HepG2 (cell line): ENCODE measurements at regions not wholly inside any gene's neighbourhood (a gene's known extent, or its start where the extent isn't known, plus 50 kb on each side); places are given as distances from the start of the nearest gene placed in this dataset.

Experiments used
- ATAC-seq: fragments of 200-7000 bp; cut with Tn5 transposase; 3 replicates; pipeline ENCODE4 v1.9.1; 2020; ENCODE audit warnings: mild to moderate bottlenecking, moderate library complexity
- BruUV-seq: library from RNA; stranded (reverse); fragments of 400-500 nt; replicated peaks from 2 replicates; lab custom pipeline; 2021; lab: Mats Ljungman, UMichigan
- CTCF ChIA-PET: fragments of 300-600 bp; formaldehyde crosslinking; extraction: SDS; loops from one replicate; lab custom pipeline; 2021; ENCODE audit warnings: low total read pairs, inconsistent platforms, low intra/inter-chr PET ratio; lab: Yijun Ruan, JAX
- POLR2A ChIA-PET: fragments of 350-600 bp; sonication (Branson Sonifier 250); formaldehyde crosslinking; loops from one replicate; lab custom pipeline; 2020; ENCODE audit warnings: antibody characterized with exemption, inconsistent platforms; lab: Yijun Ruan, JAX
- DNase-seq: peaks from one replicate; pipeline ENCODE4 v3.0.0-alpha.2; 2015; ENCODE audit warnings: low spot score
- FAIRE-seq: peaks from 3 replicates; lab custom pipeline; 2011; peaks lifted over from hg19 to GRCh38; lab: Jason Lieb, UNC
- H2AFZ ChIP-seq: one replicate; pipeline ENCODE4 v1.6.1; 2011; ENCODE audit warnings: low read length, inconsistent platforms
- H3K27ac ChIP-seq: fragments of 300-600 bp; 3 replicates; pipeline ENCODE4 v1.8.0; 2011; ENCODE audit warnings: mixed run types, mild to moderate bottlenecking, mixed read lengths, low read length, inconsistent platforms; ENCODE audit not compliant: insufficient read depth; ENCODE audit errors: extremely low read length
- H3K27me3 ChIP-seq, 2 experiments: fragments of 200-600 bp in 1 of 2; 2 replicates in 1 of 2; 3 replicates in 1 of 2; pipeline versions ENCODE4 v1.6.0 to v1.8.0; 2011; ENCODE audit warnings: low read length in 2 of 2, mild to moderate bottlenecking in 2 of 2, moderate library complexity in 2 of 2, inconsistent platforms in 1 of 2; ENCODE audit not compliant: insufficient read depth in 2 of 2, control insufficient read depth in 1 of 2
- H3K36me3 ChIP-seq, 2 experiments: fragments of 200-600 bp in 1 of 2; replicated peaks in 1 of 2; 2 replicates in 1 of 2; 3 replicates in 1 of 2; pipeline versions ENCODE4 v1.5.1 to v1.8.0; 2011; ENCODE audit warnings: low read length in 2 of 2, inconsistent platforms in 1 of 2; ENCODE audit not compliant: insufficient read depth in 2 of 2, control insufficient read depth in 1 of 2
- H3K4me1 ChIP-seq: 2 replicates; pipeline ENCODE4 v1.5.1; 2012; ENCODE audit warnings: low read length, inconsistent platforms; ENCODE audit not compliant: insufficient read depth
- H3K4me2 ChIP-seq: 2 replicates; pipeline ENCODE4 v1.6.0; 2011; ENCODE audit warnings: low read depth, low read length, inconsistent platforms
- H3K4me3 ChIP-seq, 3 experiments: fragments of 200-600 bp in 1 of 3; sonication (generic), shearing (Covaris generic) in 1 of 3; replicated peaks in 1 of 3; 2 replicates each; pipeline ENCODE4 v1.5.1; 2011 to 2016; ENCODE audit warnings: low read length in 3 of 3, inconsistent platforms in 2 of 3, low read depth in 2 of 3, mild to moderate bottlenecking in 2 of 3, control low read depth in 1 of 3, mixed read lengths in 1 of 3; ENCODE audit not compliant: insufficient read depth in 1 of 3
- H3K79me2 ChIP-seq: one replicate; pipeline ENCODE4 v1.6.1; 2011; ENCODE audit warnings: low read length, inconsistent platforms; ENCODE audit not compliant: insufficient read depth
- H3K9ac ChIP-seq: 2 replicates; pipeline ENCODE4 v1.6.0; 2011; ENCODE audit warnings: mild to moderate bottlenecking, low read depth, low read length, inconsistent platforms; ENCODE audit not compliant: insufficient read depth
- H3K9me3 ChIP-seq: 2 replicates; pipeline ENCODE4 v1.5.1; 2012; ENCODE audit warnings: mild to moderate bottlenecking, low read length
- H4K20me1 ChIP-seq: 2 replicates; pipeline ENCODE4 v1.6.0; 2011; ENCODE audit warnings: inconsistent platforms, mild to moderate bottlenecking, low read length, moderate library complexity; ENCODE audit not compliant: insufficient read depth
- KAT8 ChIP-seq: IDR thresholded peaks from 2 replicates; pipeline ENCODE4 v1.6.1; 2016; ENCODE audit warnings: missing genetic modification reagents, missing compliant biosample characterization
- MAFF ChIP-seq: IDR thresholded peaks from 2 replicates; pipeline ENCODE4 v1.6.1; 2011; ENCODE audit warnings: low read depth, low read length, improper control_type of control experiment
- MAFK ChIP-seq, 2 experiments: IDR thresholded peaks in 1 of 2; conservative IDR thresholded peaks in 1 of 2; 2 replicates each; pipeline ENCODE4 v1.6.1; 2011; ENCODE audit warnings: improper control_type of control experiment in 2 of 2, low read length in 2 of 2
- MXD3 ChIP-seq: IDR thresholded peaks from 2 replicates; pipeline ENCODE4 v1.6.1; 2016; ENCODE audit warnings: mild to moderate bottlenecking, missing biosample characterization, missing genetic modification reagents
- STAT6 ChIP-seq: sonication (generic); formaldehyde crosslinking; IDR thresholded peaks from 2 replicates; pipeline ENCODE4 v1.4.0; 2020; ENCODE audit warnings: missing genetic modification reagents, mild to moderate bottlenecking, borderline replicate concordance
- ZBTB7B ChIP-seq: sonication (generic); formaldehyde crosslinking; IDR thresholded peaks from 2 replicates; pipeline ENCODE4 v1.4.0; 2020; ENCODE audit warnings: missing genetic modification reagents
- ZNF280D ChIP-seq: sonication (generic); formaldehyde crosslinking; IDR thresholded peaks from 2 replicates; pipeline ENCODE4 v1.5.1; 2020; ENCODE audit warnings: mild to moderate bottlenecking, missing genetic modification reagents
- ZNF431 ChIP-seq: sonication (generic); formaldehyde crosslinking; IDR thresholded peaks from 2 replicates; pipeline ENCODE4 v1.9.0; 2022; ENCODE audit warnings: missing genetic modification reagents, low read depth, mild to moderate bottlenecking, borderline replicate concordance
- WGBS: methylation state at CpG from one replicate; pipeline ENCODE4 v1.1.6; 2017; ENCODE audit warnings: low lambda C conversion rate; 5-methylcytosine and 5-hydroxymethylcytosine counted together
- in situ Hi-C: cut with HindIII; loops from 2 replicates; pipeline ENCODE4 v1.10.0; 2017; ENCODE audit warnings: low pct_unique_long_range_greater_than_20kb; ENCODE audit not compliant: extremely low pct_ligation_motif_present
- intact Hi-C: fragments of 100-400 bp; cut with micrococcal nuclease; formaldehyde crosslinking; loops from one replicate; pipeline ENCODE4 v1.10.0; 2022; ENCODE audit not compliant: unreplicated experiment

GRCh38 chr2:144143294-144144151, 376.4 kb downstream of the ZEB2 start:
- no TSS peak for BruUV-seq
- no peak overlapping the region for H2AFZ ChIP-seq
- H3K27me3 ChIP-seq: no peaks in the 10 kb centered on the region
- no peak for TF ChIP-seq STAT6 (CRISPR knock-in tag)
- peak; percentile 86 for TF ChIP-seq MAFF
- peak; percentile 79 to 84; a peak in 3 of 4 replicates for TF ChIP-seq MAFK (conservative IDR thresholded peaks at IDR 0.05 in 1 of 2, IDR thresholded peaks at IDR 0.05 in 1 of 2; ENCODE audit: low read length in 2 of 2)
- no peak for DNase-seq
- peaks cover 2% of the 10 kb centered on the region; the same call in 1 of the 2 replicates for H3K4me1 ChIP-seq
- H3K4me2 ChIP-seq: no peak overlapping the region
- intact Hi-C loops: no loop called here
- no peaks in the 10 kb centered on the region for H3K79me2 ChIP-seq
- ChIA-PET CTCF (no interaction called here), POLR2A (no interaction called here)
- 85% methylated on average over 4 of the region's 4 CpGs for WGBS
- H3K36me3 ChIP-seq: no peaks in the 10 kb centered on the region
- in situ Hi-C loops: no loop called here
- no peaks in the 10 kb centered on the region for H3K9me3 ChIP-seq
- H3K4me3 ChIP-seq: no peak overlapping the region
- H3K27ac ChIP-seq: no peak overlapping the region
- H3K9ac ChIP-seq: no peak overlapping the region
- ATAC-seq: no peak
- no peaks in the 10 kb centered on the region for H4K20me1 ChIP-seq
- no peak for FAIRE-seq

GRCh38 chr2:144140891-144141290, 379.0 kb downstream of the ZEB2 start:
- WGBS: 83% methylated on average over 3 of the region's 3 CpGs
- no peaks in the 10 kb centered on the region for H4K20me1 ChIP-seq
- H3K36me3 ChIP-seq: no peaks in the 10 kb centered on the region
- H2AFZ ChIP-seq: no peak overlapping the region
- in situ Hi-C loops (no loop called here), intact Hi-C loops (no loop called here)
- FAIRE-seq: no peak
- H3K9ac ChIP-seq: no peak overlapping the region
- H3K9me3 ChIP-seq: no peaks in the 10 kb centered on the region
- ChIA-PET CTCF (no interaction called here), POLR2A (no interaction called here)
- peaks cover 14% of the 10 kb centered on the region for H3K4me1 ChIP-seq
- H3K4me3 ChIP-seq: no peak overlapping the region
- H3K79me2 ChIP-seq: no peaks in the 10 kb centered on the region
- no TSS peak for BruUV-seq
- H3K4me2 ChIP-seq: no peak overlapping the region
- no peak for ATAC-seq
- DNase-seq: no peak
- H3K27ac ChIP-seq: no peak overlapping the region
- H3K27me3 ChIP-seq: no peaks in the 10 kb centered on the region
- no peak for TF ChIP-seq ZBTB7B (CRISPR knock-in tag)
- no peak for TF ChIP-seq MXD3 (CRISPR knock-in tag)
- TF ChIP-seq ZNF431 (CRISPR knock-in tag): no peak
- no peak for TF ChIP-seq ZNF280D (CRISPR knock-in tag)
- TF ChIP-seq KAT8 (CRISPR knock-in tag): no peak
